DMS53 treated with DMSO at 0.1 percent for 48 hours (cell line): ENCODE measurements at regions not wholly inside any gene's neighbourhood (a gene's known extent, or its start where the extent isn't known, plus 50 kb on each side); places are given as distances from the start of the nearest gene placed in this dataset.

Source experiments
- DNase-seq: peaks from one replicate; lab custom pipeline; 2025; ENCODE audit not compliant: unreplicated experiment; lab: John Stamatoyannopoulos, UW

DNA sequence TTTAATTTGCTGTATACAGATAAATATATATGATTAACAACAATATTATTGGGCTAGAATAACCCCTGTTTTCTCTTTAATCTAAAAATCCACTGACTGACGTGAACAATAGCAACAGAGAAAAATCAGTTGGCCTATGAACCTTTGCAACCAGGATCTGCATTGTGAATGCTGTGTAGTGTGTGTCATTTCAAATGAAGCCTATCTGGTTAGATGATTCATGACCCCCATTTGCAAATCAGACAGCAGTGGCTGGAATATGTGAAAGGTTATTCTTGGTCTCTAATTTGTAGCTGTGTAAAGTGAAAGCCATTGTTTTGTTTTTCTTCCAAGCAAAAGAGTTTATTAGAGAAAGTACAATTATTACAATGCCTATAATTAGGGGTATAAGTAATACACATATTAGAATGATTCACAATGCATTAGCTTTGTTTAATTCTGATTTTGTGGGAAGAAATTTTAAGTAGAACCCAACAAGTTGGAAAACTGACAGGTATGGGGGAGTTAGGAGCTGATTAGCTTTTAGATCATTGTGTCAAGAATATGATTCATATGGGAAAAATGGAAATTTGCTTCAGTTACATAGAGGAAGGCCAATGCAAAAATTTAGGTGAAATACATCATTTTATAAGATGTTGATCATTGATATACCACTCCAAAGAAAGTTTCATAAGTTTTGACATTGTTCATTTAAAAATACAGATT is 1362.2 kb upstream of the TMEFF2 start:
- DNase-seq, result no peak

DNA sequence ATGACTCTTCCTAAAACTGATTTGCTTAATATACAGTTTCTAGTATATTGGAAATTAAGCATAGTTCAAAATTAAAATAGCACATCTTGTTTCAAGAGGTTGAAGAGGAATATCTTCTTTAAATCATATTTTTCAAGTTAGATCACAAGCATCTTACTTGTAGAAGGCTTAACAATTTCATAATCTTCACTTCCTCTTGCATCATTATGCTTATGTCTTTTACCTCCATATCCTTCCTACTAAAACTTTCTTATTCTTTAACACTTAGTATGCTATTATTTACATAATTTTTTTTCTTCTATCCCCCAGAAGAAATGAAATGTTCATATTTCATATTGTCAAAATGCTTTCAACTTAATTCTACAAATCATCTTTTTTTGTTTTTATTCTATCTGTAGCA is 1354.9 kb upstream of the TMEFF2 start:
- DNase-seq, result no peak

DNA sequence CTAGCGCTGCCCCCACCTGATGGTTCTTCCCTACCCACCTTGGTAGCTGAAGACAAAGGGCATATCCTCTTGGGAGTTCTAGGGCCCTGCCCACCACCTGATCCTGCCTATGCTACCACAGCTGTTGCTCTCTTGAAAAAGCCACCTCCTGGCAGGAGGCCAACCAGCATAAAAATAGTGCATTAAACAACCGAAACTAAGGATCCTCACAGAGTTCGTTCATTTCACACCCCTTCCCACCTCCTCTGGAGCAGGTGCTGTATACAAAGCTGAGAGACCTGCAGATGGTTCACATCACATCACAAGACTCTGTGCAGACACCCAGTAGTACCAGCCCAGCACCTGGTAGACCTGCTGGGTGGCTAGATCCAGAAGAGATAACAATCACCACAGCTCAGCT is 1348.0 kb upstream of the TMEFF2 start:
- DNase-seq, result peak; percentile 40

DNA sequence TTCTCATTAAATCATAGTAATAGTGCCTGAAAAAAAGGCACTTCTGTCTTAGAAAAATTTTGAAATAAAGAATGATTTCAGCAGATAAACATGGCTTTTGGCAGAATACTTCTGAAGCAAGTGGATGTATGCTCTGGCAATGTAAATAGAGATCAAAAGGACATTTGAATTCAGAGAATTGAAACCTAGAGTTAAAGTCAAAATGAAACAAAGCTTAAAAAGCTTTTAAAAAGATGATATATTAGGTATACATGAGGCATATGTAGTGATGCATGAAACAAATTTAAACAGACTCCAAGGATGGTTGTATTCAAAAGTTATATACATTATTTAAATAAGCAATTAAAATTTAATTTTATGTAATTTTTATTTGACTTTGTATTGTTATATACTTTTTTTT is 1344.5 kb upstream of the TMEFF2 start:
- no peak for DNase-seq

DNA sequence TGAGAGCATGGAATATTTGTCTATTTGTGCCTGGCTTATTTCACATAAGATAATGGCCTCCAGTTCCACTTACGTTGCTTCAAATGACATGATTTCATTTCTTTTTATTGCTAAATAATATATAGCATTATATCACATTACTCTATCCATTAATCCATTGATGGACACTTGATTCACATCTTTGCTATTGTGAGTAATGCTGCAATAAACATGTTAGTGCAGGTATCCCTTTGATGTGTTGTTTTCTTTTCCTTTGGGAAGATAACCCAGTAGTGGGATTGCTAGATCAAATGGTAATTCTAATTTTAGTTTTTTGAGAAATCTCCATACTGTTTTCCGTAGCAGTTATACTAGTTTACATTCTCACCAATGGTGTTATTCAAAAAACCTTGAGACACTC is 1343.3 kb upstream of the TMEFF2 start:
- no peak for DNase-seq

DNA sequence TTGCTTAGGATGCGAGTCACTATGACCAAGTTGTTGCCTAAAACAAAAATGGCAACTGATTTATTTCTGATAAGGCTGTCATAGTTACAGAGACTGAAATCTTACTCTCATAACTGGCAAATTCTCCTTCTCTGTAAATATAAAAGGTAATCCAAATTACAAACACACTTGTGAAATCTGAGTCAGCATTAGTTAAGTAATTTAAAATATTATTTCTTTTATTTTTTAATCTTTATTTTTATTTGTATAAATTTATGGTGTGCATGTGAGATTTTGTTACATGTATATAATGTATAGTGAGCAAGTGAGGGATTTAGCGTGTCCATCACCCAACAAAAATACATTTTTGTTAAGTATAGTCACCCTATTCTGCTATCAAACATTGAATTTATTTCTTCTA is 1342.8 kb upstream of the TMEFF2 start:
- no peak for DNase-seq

DNA sequence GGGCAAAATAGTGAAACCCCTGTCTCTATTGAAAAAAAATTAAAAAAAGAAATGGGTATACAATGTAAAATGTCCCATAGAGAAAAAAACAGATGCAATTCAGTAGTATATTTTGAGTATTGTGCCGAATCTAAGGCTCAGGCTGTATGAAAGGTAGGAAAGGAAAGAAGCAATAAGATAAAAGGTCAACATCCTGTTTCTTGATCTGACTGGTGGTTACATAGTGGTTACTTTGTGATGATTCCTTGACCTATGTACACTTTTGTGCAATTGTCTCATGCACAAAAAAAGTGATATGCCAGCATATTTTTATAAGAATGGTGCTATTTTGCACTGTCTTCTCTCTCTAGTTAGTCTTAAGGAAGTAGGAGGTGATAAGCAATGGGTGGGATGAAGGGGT is 1333.7 kb upstream of the TMEFF2 start:
- DNase-seq, result no peak

DNA sequence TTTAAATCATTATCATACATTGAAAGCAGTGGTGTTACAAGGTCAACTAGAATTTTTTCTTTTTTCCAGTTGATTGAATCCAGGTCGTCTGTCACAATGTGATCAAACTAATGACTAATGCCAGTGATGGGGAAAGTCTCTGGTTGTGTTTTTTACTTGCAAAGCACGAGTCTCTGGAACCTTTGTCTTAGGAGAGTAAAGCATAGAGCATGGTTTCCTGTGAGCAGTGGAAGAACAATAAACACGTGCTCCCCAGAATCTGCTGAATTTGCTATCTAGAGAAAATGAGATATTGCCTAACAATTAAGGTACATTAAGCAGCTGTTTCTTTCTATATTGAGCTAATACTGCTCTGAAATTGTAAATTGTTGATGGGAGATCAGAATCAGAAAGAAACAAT is 1332.4 kb upstream of the TMEFF2 start:
- no peak for DNase-seq

DNA sequence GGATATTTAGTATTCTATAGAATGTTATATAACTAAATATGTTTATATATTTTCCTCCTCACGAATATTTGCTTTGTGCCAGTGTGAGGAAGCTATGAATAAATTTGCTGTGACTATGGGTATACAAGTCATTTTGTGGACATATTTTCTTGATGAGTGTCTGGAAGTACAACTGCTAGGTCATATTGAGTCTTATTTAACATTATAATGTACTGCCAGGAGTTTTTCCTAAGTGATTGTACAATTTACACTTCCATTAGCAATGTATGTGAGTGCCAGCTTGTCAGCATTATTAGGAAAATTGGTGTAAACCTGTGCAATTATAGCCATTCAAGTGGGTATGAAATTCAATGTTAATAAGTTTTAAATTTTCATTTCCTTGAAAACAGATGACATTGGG is 1328.9 kb upstream of the TMEFF2 start:
- no peak for DNase-seq

DNA sequence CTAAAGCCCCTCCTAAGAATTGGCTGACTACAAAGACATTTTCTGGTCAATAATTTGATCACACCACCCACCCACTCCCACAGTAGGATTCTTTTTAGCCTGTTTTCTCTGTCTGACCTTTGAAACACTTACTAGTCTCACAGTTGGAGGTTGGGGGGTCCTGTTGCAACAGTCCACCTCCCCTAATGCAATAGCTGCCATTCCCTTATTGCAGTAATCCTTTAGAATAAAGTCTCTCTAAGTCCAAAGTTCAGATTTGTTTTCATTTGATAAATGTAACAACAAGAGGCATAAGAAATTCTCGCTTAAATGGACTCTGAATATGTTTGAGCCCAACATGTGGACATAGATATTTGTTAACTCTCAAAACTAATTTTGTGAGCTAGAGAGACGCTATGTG is 1326.8 kb upstream of the TMEFF2 start:
- no peak for DNase-seq

DNA sequence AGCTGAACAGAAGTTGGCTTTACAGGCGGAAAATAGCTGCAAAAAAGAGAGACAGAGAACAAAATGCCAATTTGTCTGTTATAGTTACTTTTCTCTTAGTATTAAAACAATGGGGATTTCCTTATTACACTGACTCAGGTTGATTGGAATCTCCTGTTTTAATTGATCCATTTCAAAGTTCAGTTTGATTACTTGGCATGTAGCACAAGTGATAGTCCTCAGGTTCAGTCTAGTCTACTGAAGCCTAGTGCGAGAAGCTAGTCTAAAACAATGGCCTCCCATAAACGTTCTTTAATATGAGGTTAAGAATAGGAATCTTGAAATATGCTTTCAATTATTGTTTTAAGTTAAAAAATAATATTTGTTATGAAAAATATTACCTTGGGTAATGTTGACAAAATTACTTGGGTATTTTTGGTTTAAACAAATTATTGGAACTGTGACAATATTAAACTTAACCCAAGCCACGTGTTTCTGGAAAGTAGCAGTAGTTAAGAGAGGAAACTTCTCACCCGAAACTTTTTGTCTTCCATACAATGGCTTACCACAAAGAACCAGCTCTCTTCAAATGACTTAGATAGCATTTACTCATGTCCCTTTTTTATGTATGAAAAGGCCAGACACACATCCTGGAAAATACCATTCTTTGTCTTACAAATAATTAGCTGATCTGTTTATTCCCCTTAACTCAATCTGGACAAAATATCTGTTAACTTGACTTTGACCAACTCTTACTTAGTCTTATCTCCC is 1326.2 kb upstream of the TMEFF2 start:
- DNase-seq, result no peak

DNA sequence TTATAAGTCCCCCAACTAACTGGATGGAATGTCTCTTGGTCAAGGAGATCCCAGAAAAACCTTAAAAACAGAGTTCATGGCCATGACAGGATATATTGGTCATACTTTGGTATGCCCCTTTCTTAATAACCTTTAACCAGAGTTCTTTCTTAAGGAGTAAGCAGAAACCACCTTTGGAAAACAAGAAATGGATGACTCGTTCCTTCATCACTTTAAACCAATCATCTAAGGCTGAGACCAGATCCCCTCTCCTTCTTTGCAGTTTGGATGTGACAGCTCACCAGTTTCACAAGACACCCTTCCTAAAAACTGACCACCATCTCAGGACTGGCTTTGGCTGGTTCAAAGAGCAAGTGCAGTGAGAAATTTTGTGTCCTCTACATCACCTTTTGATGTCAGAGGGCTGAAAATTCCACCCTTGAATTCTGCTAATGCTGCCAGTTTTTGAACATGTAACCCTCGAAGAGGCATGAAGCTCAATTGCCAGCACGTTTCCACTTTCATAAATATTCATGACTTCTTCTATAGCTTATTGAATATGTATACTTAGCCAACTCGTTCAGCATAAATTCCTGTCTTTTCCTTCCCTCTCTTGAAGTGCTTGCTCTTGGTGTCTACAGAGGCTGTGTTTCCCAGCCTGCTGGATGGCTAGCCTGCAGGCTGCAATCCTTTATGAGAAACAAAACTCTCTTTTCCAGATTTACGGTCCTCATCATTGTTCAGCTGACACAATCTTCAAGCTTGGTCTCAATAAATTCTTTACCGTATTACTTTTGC is 1323.5 kb upstream of the TMEFF2 start:
- DNase-seq, result no peak

DNA sequence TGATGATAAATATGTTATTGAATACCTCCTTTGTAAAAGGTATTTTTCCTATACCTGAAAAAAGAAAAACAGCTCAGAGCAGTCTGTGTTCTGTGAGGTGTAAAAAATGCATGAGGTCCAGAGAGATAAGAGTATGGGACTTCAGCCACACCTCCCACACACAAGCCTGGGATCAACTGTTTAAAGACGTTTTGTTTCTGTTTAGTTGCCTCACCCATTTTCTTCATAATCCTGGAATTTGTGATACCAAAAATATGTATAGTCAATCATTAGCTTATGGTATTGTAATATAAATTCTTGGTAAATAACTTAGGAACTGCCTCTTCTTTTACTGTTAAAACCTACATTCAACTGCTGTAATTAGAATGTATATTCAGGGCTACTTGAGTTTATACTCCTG is 1322.9 kb upstream of the TMEFF2 start:
- no peak for DNase-seq

DNA sequence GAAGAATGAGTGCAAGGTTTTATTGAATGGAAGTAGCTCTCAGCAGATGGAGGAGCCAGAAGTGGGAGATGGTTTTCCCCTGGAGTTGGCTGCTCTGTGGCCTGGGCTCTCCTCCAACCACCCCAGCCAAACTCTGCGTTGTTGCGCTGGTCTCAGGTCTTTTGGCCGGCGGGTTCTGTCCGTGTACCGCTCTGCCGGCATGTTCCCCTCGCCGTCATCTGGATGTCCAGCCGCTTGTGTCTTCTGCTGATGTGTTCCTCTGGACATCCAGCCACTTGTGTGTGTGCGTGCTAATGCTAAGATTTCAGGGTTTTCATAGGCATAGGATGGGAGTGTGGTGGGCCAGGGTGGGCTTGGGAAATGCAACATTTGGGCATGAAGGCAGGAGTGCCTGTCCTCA is 1311.3 kb upstream of the TMEFF2 start:
- DNase-seq, result no peak

DNA sequence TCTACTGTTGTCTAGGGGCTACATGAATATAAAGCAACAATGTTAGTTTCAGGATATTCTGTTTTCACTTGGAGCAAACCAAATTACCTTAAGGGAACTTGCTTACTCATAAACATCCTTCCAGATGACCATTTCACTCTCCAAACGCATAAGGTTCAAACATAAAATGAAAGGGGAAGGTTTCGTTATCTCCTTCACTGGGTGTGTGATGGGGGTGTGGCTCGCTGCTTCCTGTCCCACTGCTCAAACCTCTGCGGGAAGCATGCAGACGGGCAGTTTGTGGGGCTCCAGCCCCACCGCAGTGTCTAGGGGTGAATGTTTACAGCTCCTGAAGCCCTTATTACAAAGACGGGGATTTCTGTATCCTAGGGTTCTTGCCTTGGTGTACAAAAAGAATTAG is 1310.9 kb upstream of the TMEFF2 start:
- DNase-seq, result no peak

DNA sequence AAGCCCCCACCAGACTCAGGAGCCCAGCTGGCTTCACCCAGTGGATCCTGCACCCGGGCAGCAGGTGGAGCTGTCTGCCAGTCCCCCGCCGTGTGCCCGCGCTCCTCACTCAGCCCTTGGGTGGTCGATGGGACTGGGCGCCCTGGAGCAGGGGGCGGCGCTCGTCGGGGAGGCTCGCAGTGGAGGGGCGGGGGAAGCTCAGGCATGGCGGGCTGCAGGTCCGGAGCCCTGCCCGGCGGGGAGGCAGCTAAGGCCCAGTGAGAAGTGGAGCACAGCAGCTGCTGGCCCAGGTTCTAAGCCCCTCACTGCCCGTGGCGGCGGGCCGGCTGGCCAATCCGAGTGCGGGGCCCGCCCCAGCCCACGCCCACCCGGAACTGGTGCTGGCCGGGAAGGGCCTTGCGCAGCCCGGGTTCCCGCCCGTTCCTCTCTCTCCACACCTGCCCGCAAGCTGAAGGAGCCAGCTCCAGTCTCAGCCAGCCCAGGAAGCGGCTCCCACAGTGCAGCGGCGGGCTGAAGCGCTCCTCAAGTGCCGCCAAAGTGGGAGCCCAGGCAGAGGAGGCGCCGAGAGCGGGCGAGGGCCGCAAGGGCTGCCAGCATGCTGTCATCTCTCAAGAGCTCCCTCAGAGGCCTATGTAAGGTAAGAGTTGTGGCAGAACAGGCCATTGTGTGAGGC is 1307.8 kb upstream of the TMEFF2 start:
- peak; percentile 53 for DNase-seq

DNA sequence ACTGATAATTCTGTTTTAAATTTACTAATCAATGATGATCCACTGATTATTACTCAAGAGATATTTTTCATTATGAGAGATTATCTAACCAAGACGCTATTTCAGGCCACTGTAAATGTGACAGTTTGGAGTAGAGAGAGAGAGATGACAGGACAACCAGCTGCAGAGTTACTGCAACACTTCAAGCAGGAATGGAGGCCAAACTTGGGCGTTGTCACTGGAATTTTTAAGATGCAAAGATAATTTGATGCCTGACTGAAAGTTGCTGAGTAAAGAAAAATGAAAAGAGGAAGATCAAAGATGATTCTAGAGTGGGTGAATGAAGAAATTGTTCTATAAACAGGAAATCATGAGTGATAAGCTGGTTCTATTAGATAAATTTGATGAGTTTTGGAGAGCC is 1302.1 kb upstream of the TMEFF2 start:
- DNase-seq, result no peak

DNA sequence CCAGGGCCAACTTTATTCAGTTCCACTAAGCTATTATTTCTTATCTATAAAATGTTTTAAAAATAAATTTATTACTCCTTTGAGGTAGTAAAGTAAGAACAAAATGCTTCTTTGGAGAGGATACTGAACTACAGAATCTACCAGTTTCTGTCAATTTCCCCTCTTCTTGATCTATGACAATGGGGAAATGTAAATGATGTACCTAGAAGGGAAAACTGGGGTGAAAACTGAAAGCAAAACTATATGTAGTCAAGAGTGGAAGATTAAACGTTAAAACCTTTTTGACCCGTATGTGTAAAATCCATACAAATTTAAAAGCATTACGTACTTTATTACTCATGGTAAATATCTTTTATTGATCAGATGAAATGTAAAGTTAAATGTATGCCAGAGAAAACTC is 1287.8 kb upstream of the TMEFF2 start:
- no peak for DNase-seq

DNA sequence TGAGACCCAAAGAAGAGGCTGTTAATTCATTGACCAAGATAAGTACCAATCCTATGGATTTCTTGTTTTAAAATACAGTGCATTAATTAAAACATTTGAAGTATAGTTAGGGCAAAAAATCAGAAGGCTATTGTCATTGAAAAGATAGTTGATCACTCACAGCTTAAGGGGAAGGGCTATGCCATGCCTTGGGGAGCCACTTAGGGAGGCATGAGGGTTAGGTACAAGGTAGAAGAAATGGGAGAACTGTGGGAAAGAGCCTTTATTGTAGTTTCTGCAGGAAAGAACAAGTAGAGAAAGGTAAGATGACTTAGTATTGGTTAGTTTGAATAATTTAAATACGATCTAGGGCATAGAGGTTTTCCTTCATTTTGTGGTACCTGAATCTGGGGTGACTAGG is 1285.5 kb upstream of the TMEFF2 start:
- DNase-seq, result no peak

DNA sequence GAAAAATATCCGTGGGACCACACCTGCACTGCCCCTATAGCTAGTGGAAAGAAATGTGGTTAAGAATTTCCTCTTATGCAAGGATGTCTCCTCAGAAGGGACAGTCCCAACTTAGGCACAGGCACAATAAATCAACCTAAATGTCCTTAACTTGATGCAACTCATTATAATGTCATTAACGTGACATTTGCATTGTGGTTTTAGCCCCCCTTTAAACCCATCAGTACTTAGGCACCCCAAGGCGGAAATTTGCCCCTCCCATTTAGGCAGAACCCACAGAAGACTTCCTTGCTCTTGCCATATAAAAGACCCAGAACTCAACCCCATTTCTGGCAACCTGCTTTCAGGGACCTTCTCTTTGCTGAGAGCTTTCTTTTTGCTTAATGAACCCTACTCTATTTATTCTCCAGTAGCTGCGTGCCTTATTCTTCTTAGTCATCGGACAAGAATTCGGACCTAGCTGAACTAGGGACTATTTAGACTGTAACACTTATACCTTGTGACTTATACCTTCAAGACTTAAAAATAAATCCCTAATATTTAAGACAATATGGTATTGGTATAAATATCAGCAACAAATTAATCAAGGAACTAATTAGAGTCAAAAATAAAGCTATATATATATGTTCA is 1281.6 kb upstream of the TMEFF2 start:
- no peak for DNase-seq

DNA sequence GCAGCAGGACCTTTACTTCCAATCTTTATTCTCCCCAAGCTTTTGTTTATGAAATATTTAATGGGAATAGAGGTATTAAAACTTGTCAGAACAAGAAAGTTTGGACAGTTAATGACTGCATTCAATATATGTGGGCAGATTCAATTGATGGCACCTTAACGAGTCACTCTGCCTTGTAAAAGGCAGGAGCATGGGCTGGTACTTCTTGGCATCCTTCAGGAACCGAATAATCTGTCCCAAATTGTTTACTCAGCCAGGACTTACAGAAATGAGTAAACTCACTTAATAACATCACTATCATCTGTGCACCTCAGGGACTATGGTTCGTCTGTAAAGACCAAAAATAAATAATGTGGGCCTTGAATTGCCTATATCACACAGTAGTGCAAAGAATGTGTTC is 1280.3 kb upstream of the TMEFF2 start:
- DNase-seq, result no peak
